T47D (cell line): ENCODE measurements at regions not wholly inside any gene's neighbourhood (a gene's known extent, or its start where the extent isn't known, plus 50 kb on each side); places are given as distances from the start of the nearest gene placed in this dataset.

Experiments
- DNase-seq, 2 experiments: peaks; one replicate each; pipeline versions ENCODE4 v3.0.0 to v3.0.0-alpha.2; 2011 to 2012; ENCODE audit warnings: low read depth in 1 of 2, low spot score in 1 of 2
- JUND ChIP-seq: IDR thresholded peaks from 2 replicates; pipeline ENCODE4 v1.6.1; 2012; ENCODE audit warnings: low read depth
- in situ Hi-C: cut with HindIII; loops from 2 replicates; pipeline ENCODE4 v1.10.0; 2016; ENCODE audit warnings: low sequenced_read_pairs, low pct_unique_long_range_greater_than_20kb

- TF ChIP-seq JUND: no peak
These were observed 50.2 kb upstream of the ATF7IP2 start for GRCh38 chr16:10335681-10336080.

More at GRCh38 chr16:10335681-10336080, 50.2 kb upstream of the ATF7IP2 start:
- DNase-seq: no peak
- in situ Hi-C loops: no loop called here
